ENCODE measurements at regions not wholly inside any gene's neighbourhood (a gene's known extent, or its start where the extent isn't known, plus 50 kb on each side); places are given as distances from the start of the nearest gene placed in this dataset.

- no peak for DNase-seq (ENCODE audit: low read depth)
- peaks cover 2% of the 10 kb centered on the region; the same call in 1 of the 2 replicates for H3K27me3 ChIP-seq (ENCODE audit: control insufficient read depth, insufficient read depth, low read length)
- no peak for TF ChIP-seq CTCF (IDR thresholded peaks at IDR 0.05; ENCODE audit: insufficient read depth, low read depth, low read length)
- H3K36me3 ChIP-seq (ENCODE audit: control insufficient read depth, insufficient read depth, low read length), result no peaks in the 10 kb centered on the region
- H3K4me3 ChIP-seq (ENCODE audit: low read depth, low read length), result no peak overlapping the region
- ChIA-PET CTCF (no interaction called here), POLR2A (no interaction called here)
Measured at GRCh38 chr17:79478841-79479240, 132.0 kb downstream of the RBFOX3 start.

GRCh38 chr17:79478051-79478461 is 132.8 kb downstream of the RBFOX3 start:
- no peak for TF ChIP-seq CTCF (IDR thresholded peaks at IDR 0.05; ENCODE audit: insufficient read depth, low read depth, low read length)
- no peak for DNase-seq (ENCODE audit: low read depth)
- ChIA-PET CTCF (interaction anchor here (0.6 kb wide), 1 partner anchor 8 kb away, joined by 3 read pairs; no protein-coding TSS in a partner anchor), POLR2A (no interaction called here)
- H3K27me3 ChIP-seq (ENCODE audit: control insufficient read depth, insufficient read depth, low read length), result peaks cover 2% of the 10 kb centered on the region; the same call in 1 of the 2 replicates
- H3K4me3 ChIP-seq (ENCODE audit: low read depth, low read length), result no peak overlapping the region
- no peaks in the 10 kb centered on the region for H3K36me3 ChIP-seq (ENCODE audit: control insufficient read depth, insufficient read depth, low read length)

GRCh38 chr17:79476074-79476652 is 134.7 kb downstream of the RBFOX3 start:
- CTCF ChIA-PET, result no interaction called here
- Histone ChIP-seq H3K4me3 (ENCODE audit: low read depth, low read length) (no peak overlapping the region), H3K27me3 (ENCODE audit: control insufficient read depth, insufficient read depth, low read length) (peaks cover 2% of the 10 kb centered on the region; the same call in 1 of the 2 replicates), H3K36me3 (ENCODE audit: control insufficient read depth, insufficient read depth, low read length) (no peaks in the 10 kb centered on the region)
- POLR2A ChIA-PET, result no interaction called here
- no peak for TF ChIP-seq CTCF (IDR thresholded peaks at IDR 0.05; ENCODE audit: insufficient read depth, low read depth, low read length)
- DNase-seq (ENCODE audit: low read depth), result no peak

- no peak for DNase-seq (ENCODE audit: low read depth)
- TF ChIP-seq CTCF (IDR thresholded peaks at IDR 0.05; ENCODE audit: insufficient read depth, low read depth, low read length), result no peak
- H3K27me3 ChIP-seq (ENCODE audit: control insufficient read depth, insufficient read depth, low read length), result peaks cover 2% of the 10 kb centered on the region; the same call in 1 of the 2 replicates
- H3K4me3 ChIP-seq (ENCODE audit: low read depth, low read length), result no peak overlapping the region
- CTCF ChIA-PET, result no interaction called here
- H3K36me3 ChIP-seq (ENCODE audit: control insufficient read depth, insufficient read depth, low read length), result no peaks in the 10 kb centered on the region
- POLR2A ChIA-PET, result no interaction called here
Measured at GRCh38 chr17:79473876-79474440, 136.9 kb downstream of the RBFOX3 start.

- Histone ChIP-seq H3K4me3 (ENCODE audit: low read depth, low read length) (no peak overlapping the region), H3K36me3 (ENCODE audit: control insufficient read depth, insufficient read depth, low read length) (no peaks in the 10 kb centered on the region), H3K27me3 (ENCODE audit: control insufficient read depth, insufficient read depth, low read length) (peaks cover 2% of the 10 kb centered on the region; the same call in 1 of the 2 replicates)
- no peak for TF ChIP-seq CTCF (IDR thresholded peaks at IDR 0.05; ENCODE audit: insufficient read depth, low read depth, low read length)
- no peak for DNase-seq (ENCODE audit: low read depth)
- POLR2A ChIA-PET, result no interaction called here
- CTCF ChIA-PET, result interaction anchor here (0.6 kb wide), 1 partner anchor 81 kb away, joined by 3 read pairs; no protein-coding TSS in a partner anchor
Measured at GRCh38 chr17:79473111-79473875, 137.6 kb downstream of the RBFOX3 start.

All from BJ (cell line).